Caco-2 (cell line): ENCODE measurements at regions not wholly inside any gene's neighbourhood (a gene's known extent, or its start where the extent isn't known, plus 50 kb on each side); places are given as distances from the start of the nearest gene placed in this dataset.

ENCODE experiments used
- BruUV-seq: library from RNA; stranded (reverse); fragments of 400-500 nt; replicated peaks from 2 replicates; lab custom pipeline; 2021; lab: Mats Ljungman, UMichigan
- CTCF ChIA-PET: fragments of 300-600 bp; sonication (Branson Sonifier 250); formaldehyde crosslinking; loops from one replicate; lab custom pipeline; 2022; ENCODE audit warnings: antibody characterized with exemption; lab: Charles Lee
- POLR2A ChIA-PET: fragments of 300-600 bp; sonication (Branson Sonifier 250); formaldehyde crosslinking; loops from one replicate; lab custom pipeline; 2022; ENCODE audit warnings: antibody characterized with exemption; lab: Charles Lee
- DNase-seq, 2 experiments: peaks; one replicate each; pipeline versions ENCODE4 v3.0.0 to v3.0.0-alpha.2; 2020 to 2022
- H3K27me3 ChIP-seq: replicated peaks from 2 replicates; pipeline ENCODE4 v1.6.0; 2011; ENCODE audit warnings: low read length; ENCODE audit not compliant: control insufficient read depth, insufficient read depth
- H3K36me3 ChIP-seq: 2 replicates; pipeline ENCODE4 v1.5.1; 2011; ENCODE audit warnings: low read length; ENCODE audit not compliant: control insufficient read depth, insufficient read depth
- H3K4me1 ChIP-seq: fragments of 250-450 bp; sonication (Bioruptor Pico); 2 replicates; pipeline ENCODE4 v1.5.1; 2020; ENCODE audit warnings: mild to moderate bottlenecking
- H3K4me3 ChIP-seq: 2 replicates; pipeline ENCODE4 v1.5.1; 2011; ENCODE audit warnings: low read depth, mild to moderate bottlenecking, control low read depth, low read length
- H3K9me3 ChIP-seq: fragments of 250-450 bp; sonication (Bioruptor Pico); 2 replicates; pipeline ENCODE4 v1.5.1; 2020; ENCODE audit warnings: mild to moderate bottlenecking, moderate library complexity
- H3K27ac Mint-ChIP-seq: one replicate; pipeline ENCODE4 v1.8.0; 2022; ENCODE audit warnings: mixed read lengths; ENCODE audit not compliant: unreplicated experiment
- H3K27me3 Mint-ChIP-seq: one replicate; pipeline ENCODE4 v1.8.0; 2022; ENCODE audit warnings: mixed read lengths; ENCODE audit not compliant: insufficient read depth, unreplicated experiment
- H3K36me3 Mint-ChIP-seq: one replicate; pipeline ENCODE4 v1.8.0; 2022; ENCODE audit warnings: mild to moderate bottlenecking, mixed read lengths; ENCODE audit not compliant: insufficient read depth, unreplicated experiment
- H3K4me1 Mint-ChIP-seq: one replicate; pipeline ENCODE4 v1.8.0; 2022; ENCODE audit warnings: low read depth, mixed read lengths; ENCODE audit not compliant: unreplicated experiment
- H3K4me3 Mint-ChIP-seq: one replicate; pipeline ENCODE4 v1.8.0; 2022; ENCODE audit warnings: mild to moderate bottlenecking, moderate library complexity, mixed read lengths; ENCODE audit not compliant: unreplicated experiment
- H3K9me3 Mint-ChIP-seq: one replicate; pipeline ENCODE4 v1.8.0; 2022; ENCODE audit warnings: mixed read lengths; ENCODE audit not compliant: unreplicated experiment
- intact Hi-C: fragments of 100-400 bp; cut with micrococcal nuclease; formaldehyde crosslinking; loops from one replicate; pipeline ENCODE4 v1.10.0; 2022; ENCODE audit not compliant: unreplicated experiment
- TF ChIP-seq, protein P1 (sequence below), 2 experiments: fragments of 200-600 bp in 1 of 2; IDR thresholded peaks; 1 replicate in 1 of 2; 2 replicates in 1 of 2; pipeline versions ENCODE4 v1.5.1 to v1.8.0; 2011 to 2022; ENCODE audit warnings: antibody characterized with exemption in 1 of 2, control low read depth in 1 of 2, inconsistent platforms in 1 of 2, low read depth in 1 of 2, low read length in 1 of 2, mild to moderate bottlenecking in 1 of 2, moderate library complexity in 1 of 2; ENCODE audit not compliant: insufficient read depth in 1 of 2, severe bottlenecking in 1 of 2, unreplicated experiment in 1 of 2

DNA sequence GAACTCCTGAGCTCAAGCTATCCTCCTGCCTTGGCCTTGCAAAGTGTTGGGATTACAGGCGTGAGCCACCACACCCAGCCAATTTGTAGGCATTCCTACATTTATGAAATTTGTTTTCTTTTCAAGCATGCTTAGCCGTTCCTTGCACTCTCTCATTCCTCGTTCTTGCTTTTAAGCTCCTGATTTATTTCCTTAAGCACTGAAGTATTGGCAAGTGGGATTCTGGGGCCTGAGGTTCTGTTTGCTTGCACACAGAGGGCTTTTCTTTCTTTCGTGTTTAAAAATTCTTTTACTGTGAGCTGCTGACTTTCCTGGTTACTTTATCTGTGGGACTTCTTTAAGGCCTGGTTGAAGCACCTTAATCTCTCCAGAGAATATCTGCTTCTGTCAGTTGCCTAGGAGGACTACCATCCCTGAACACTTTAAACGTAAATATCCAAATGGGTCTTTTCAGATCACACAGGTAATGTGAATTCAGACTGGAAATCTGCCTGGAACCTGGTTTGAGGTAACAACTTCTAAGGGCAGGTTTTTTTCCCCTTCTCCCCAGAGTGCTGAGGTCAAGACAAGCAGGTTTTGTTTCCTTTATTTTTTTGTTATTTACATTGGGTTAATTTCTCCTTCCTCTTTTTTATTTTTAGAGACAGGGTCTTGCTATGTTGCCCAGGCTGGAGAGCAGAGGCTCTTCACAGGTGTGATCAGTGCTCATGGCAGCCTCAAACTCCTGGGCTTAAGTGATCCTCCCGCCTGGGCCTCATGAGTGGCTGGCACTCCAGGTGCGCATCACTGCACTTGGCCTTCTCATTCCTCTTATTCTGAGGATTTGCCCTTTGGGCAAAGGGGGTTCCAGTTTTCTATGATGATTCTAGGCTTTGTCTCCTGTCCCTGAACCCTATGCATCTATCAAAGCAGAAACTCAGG lies 102.9 kb downstream of the PFKFB3 start:
- no TSS peak for BruUV-seq
- peaks cover 5% of the 10 kb centered on the region for H3K4me1 Mint-ChIP-seq
- no peak for DNase-seq
- intact Hi-C loops = no loop called here
- H3K4me3 Mint-ChIP-seq = no peak overlapping the region
- H3K27ac Mint-ChIP-seq = no peak overlapping the region
- ChIA-PET CTCF (interaction anchor here (0.7 kb wide), 1 partner anchor 103 kb away, joined by 4 read pairs; no protein-coding TSS in a partner anchor), POLR2A (no interaction called here)
- no peaks in the 10 kb centered on the region for H3K36me3 Mint-ChIP-seq
- Histone ChIP-seq H3K9me3 (peaks cover 7% of the 10 kb centered on the region), H3K27me3 (no peaks in the 10 kb centered on the region), H3K36me3 (no peaks in the 10 kb centered on the region), H3K4me3 (no peak overlapping the region), H3K4me1 (peaks cover 7% of the 10 kb centered on the region; the same call in 1 of the 2 replicates)
- H3K9me3 Mint-ChIP-seq = no peaks in the 10 kb centered on the region
- no peaks in the 10 kb centered on the region for H3K27me3 Mint-ChIP-seq
- TF ChIP-seq, protein P1, sequence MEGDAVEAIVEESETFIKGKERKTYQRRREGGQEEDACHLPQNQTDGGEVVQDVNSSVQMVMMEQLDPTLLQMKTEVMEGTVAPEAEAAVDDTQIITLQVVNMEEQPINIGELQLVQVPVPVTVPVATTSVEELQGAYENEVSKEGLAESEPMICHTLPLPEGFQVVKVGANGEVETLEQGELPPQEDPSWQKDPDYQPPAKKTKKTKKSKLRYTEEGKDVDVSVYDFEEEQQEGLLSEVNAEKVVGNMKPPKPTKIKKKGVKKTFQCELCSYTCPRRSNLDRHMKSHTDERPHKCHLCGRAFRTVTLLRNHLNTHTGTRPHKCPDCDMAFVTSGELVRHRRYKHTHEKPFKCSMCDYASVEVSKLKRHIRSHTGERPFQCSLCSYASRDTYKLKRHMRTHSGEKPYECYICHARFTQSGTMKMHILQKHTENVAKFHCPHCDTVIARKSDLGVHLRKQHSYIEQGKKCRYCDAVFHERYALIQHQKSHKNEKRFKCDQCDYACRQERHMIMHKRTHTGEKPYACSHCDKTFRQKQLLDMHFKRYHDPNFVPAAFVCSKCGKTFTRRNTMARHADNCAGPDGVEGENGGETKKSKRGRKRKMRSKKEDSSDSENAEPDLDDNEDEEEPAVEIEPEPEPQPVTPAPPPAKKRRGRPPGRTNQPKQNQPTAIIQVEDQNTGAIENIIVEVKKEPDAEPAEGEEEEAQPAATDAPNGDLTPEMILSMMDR (IDR thresholded peaks at IDR 0.05; ENCODE audit: insufficient read depth in 1 of 2, low read depth in 1 of 2, low read length in 1 of 2, severe bottlenecking in 1 of 2, unreplicated experiment in 1 of 2) = no peak

DNA sequence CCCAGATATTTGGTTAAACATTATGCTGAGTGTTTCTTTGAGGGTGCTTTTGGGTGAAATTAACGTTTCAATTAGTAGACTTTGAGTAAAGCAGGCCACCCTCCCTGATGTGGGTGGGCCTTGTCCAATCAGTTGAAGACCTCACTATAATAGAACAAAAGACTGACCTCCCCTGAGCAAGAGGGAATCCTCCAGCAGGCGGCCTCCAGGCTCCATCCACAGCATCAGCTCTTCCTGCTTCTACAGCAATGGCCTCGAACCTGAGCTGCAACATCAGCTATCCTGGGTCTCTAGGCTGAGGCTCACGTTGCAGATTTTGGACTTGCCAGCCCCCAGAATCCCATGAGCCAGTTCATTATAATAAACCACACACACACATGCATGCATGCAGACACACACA lies 104.2 kb downstream of the PFKFB3 start:
- TF ChIP-seq, protein P1 (IDR thresholded peaks at IDR 0.05; ENCODE audit: insufficient read depth in 1 of 2, low read depth in 1 of 2, low read length in 1 of 2, severe bottlenecking in 1 of 2, unreplicated experiment in 1 of 2) = no peak
- no TSS peak for BruUV-seq
- Histone ChIP-seq H3K36me3 (no peaks in the 10 kb centered on the region), H3K4me3 (no peak overlapping the region), H3K27me3 (no peaks in the 10 kb centered on the region), H3K9me3 (peaks cover 7% of the 10 kb centered on the region), H3K4me1 (no peaks in the 10 kb centered on the region; the same call in 1 of the 2 replicates)
- peaks cover 5% of the 10 kb centered on the region for H3K4me1 Mint-ChIP-seq
- H3K27ac Mint-ChIP-seq = no peak overlapping the region
- no peak overlapping the region for H3K4me3 Mint-ChIP-seq
- intact Hi-C loops = no loop called here
- CTCF ChIA-PET = interaction anchor here (0.7 kb wide), 1 partner anchor 105 kb away, joined by 4 read pairs; no protein-coding TSS in a partner anchor
- H3K36me3 Mint-ChIP-seq = no peaks in the 10 kb centered on the region
- POLR2A ChIA-PET = no interaction called here
- H3K9me3 Mint-ChIP-seq = no peaks in the 10 kb centered on the region
- DNase-seq = no peak
- H3K27me3 Mint-ChIP-seq = no peaks in the 10 kb centered on the region

DNA sequence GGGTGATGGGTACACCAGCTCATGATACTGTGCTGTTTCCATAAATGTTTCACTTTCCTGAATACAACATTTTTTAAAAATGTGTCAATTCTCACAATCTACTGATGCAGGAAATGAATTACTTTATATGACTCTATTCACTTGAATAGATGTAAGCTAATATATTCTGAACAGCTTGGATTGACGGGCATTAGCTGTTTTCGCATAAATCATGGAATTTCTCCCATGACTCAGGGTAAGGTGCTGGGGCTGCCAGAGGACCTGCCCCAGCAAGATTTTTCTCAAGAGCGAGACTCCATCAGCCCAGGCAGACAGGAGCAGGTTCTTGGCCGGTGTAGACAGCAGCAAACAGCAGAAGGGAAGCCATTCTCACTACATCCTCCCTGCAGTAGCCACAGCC lies 107.1 kb downstream of the PFKFB3 start:
- TF ChIP-seq, protein P1 (IDR thresholded peaks at IDR 0.05; ENCODE audit: insufficient read depth in 1 of 2, low read depth in 1 of 2, low read length in 1 of 2, severe bottlenecking in 1 of 2, unreplicated experiment in 1 of 2) = no peak
- H3K9me3 Mint-ChIP-seq = no peaks in the 10 kb centered on the region
- no TSS peak for BruUV-seq
- no peaks in the 10 kb centered on the region for H3K27me3 ChIP-seq
- H3K4me3 Mint-ChIP-seq = no peak overlapping the region
- no peak overlapping the region for H3K27ac Mint-ChIP-seq
- H3K36me3 Mint-ChIP-seq = no peaks in the 10 kb centered on the region
- H3K4me3 ChIP-seq = no peak overlapping the region
- no peak for DNase-seq
- no peaks in the 10 kb centered on the region for H3K27me3 Mint-ChIP-seq
- H3K4me1 Mint-ChIP-seq = peaks cover 14% of the 10 kb centered on the region
- H3K36me3 ChIP-seq = no peaks in the 10 kb centered on the region
- POLR2A ChIA-PET = no interaction called here
- CTCF ChIA-PET = interaction anchor here (1.0 kb wide), 1 partner anchor 92 kb away, joined by 4 read pairs; no protein-coding TSS in a partner anchor
- intact Hi-C loops = no loop called here
- H3K9me3 ChIP-seq = peaks cover 7% of the 10 kb centered on the region
- H3K4me1 ChIP-seq = peaks cover 16% of the 10 kb centered on the region
